GM12891 (cell line): ENCODE measurements at regions not wholly inside any gene's neighbourhood (a gene's known extent, or its start where the extent isn't known, plus 50 kb on each side); places are given as distances from the start of the nearest gene placed in this dataset.

Source experiments
- POLR2A ChIP-seq: IDR thresholded peaks from 2 replicates; pipeline ENCODE4 v1.6.1; 2011; ENCODE audit warnings: low read depth, low read length, control low read depth
- POLR2AphosphoS5 ChIP-seq: IDR thresholded peaks from 2 replicates; pipeline ENCODE4 v1.6.1; 2011; ENCODE audit warnings: low read depth, low read length, control low read depth

- TF ChIP-seq POLR2A (no peak), POLR2AphosphoS5 (no peak)
These were observed 690.3 kb downstream of the REEP3 start for GRCh38 chr10:64211466-64211865.
